WTC11 (cell line): ENCODE measurements at regions not wholly inside any gene's neighbourhood (a gene's known extent, or its start where the extent isn't known, plus 50 kb on each side); places are given as distances from the start of the nearest gene placed in this dataset.

Experiments
- ATF3 ChIP-seq: sonication (generic); formaldehyde crosslinking; conservative IDR thresholded peaks from 2 replicates; pipeline ENCODE4 v1.8.1; 2022; ENCODE audit warnings: mild to moderate bottlenecking, missing genetic modification reagents
- FOXJ3 ChIP-seq: sonication (generic); formaldehyde crosslinking; IDR thresholded peaks from 2 replicates; pipeline ENCODE4 v1.9.0; 2021; ENCODE audit warnings: missing genetic modification reagents, mild to moderate bottlenecking, borderline replicate concordance
- JUN ChIP-seq: sonication (generic); formaldehyde crosslinking; IDR thresholded peaks from 2 replicates; pipeline ENCODE4 v1.8.0; 2023; ENCODE audit warnings: mild to moderate bottlenecking, missing genetic modification reagents
- MAX ChIP-seq: sonication (generic); formaldehyde crosslinking; IDR thresholded peaks from 2 replicates; pipeline ENCODE4 v1.8.0; 2022; ENCODE audit warnings: mild to moderate bottlenecking, missing genetic modification reagents

GRCh38 chr6:109260126-109260525 is 122.1 kb downstream of the CD164 start:
- no peak for TF ChIP-seq JUN (CRISPR knock-in tag)
- TF ChIP-seq MAX (CRISPR knock-in tag) = no peak
- no peak for TF ChIP-seq ATF3 (CRISPR knock-in tag)
- no peak for TF ChIP-seq FOXJ3 (CRISPR knock-in tag)
